K562 (cell line): ENCODE measurements at regions not wholly inside any gene's neighbourhood (a gene's known extent, or its start where the extent isn't known, plus 50 kb on each side); places are given as distances from the start of the nearest gene placed in this dataset.

Source experiments
- ATAC-seq: fragments of 200-7000 bp; cut with Tn5 transposase; 3 replicates; pipeline ENCODE4 v1.9.1; 2020; ENCODE audit warnings: moderate library complexity
- BruUV-seq: library from RNA; stranded (reverse); fragments of 400-500 nt; replicated peaks from 2 replicates; lab custom pipeline; 2021; lab: Mats Ljungman, UMichigan
- CTCF ChIA-PET: fragments of 300-600 bp; formaldehyde crosslinking; extraction: SDS; loops from one replicate; lab custom pipeline; 2021; ENCODE audit warnings: low intra/inter-chr PET ratio; lab: Yijun Ruan, JAX
- POLR2A ChIA-PET: fragments of 300-600, 350-650 bp; sonication (Branson Sonifier 250); formaldehyde crosslinking; extraction: SDS; loops from one replicate; lab custom pipeline; 2021; ENCODE audit warnings: antibody characterized with exemption, inconsistent platforms; lab: Yijun Ruan, JAX
- DNase-seq, 4 experiments: peaks; one replicate each; pipeline versions ENCODE4 v3.0.0 to v3.0.0-alpha.2; 2011 to 2018; ENCODE audit warnings: low spot score in 3 of 4, mixed read lengths in 3 of 4; ENCODE audit errors: extremely low read depth in 1 of 4
- FAIRE-seq: peaks from 2 replicates; lab custom pipeline; 2011; peaks lifted over from hg19 to GRCh38; lab: Jason Lieb, UNC
- H2AFZ ChIP-seq: 2 replicates; pipeline ENCODE4 v1.6.0; 2011; ENCODE audit warnings: low read depth, low read length, control low read depth, inconsistent platforms
- H3K27ac ChIP-seq: fragments of 200-600 bp; 3 replicates; pipeline ENCODE4 v1.8.0; 2011; ENCODE audit warnings: low read depth, mild to moderate bottlenecking, control low read depth, inconsistent platforms, low read length, moderate library complexity, mixed read lengths; ENCODE audit errors: extremely low read depth
- H3K27me3 ChIP-seq, 2 experiments: fragments of 300-600 bp in 1 of 2; 2 replicates in 1 of 2; 3 replicates in 1 of 2; pipeline versions ENCODE4 v1.6.0 to v1.8.0; 2011; ENCODE audit warnings: inconsistent platforms in 2 of 2, low read length in 2 of 2, mild to moderate bottlenecking in 1 of 2, mixed read lengths in 1 of 2, moderate library complexity in 1 of 2; ENCODE audit not compliant: control insufficient read depth in 2 of 2, insufficient read depth in 2 of 2
- H3K36me3 ChIP-seq: fragments of 300-600 bp; 3 replicates; pipeline ENCODE4 v1.8.0; 2011; ENCODE audit warnings: mild to moderate bottlenecking, low read length, inconsistent platforms; ENCODE audit not compliant: control insufficient read depth, insufficient read depth
- H3K4me1 ChIP-seq, 2 experiments: fragments of 200-600 bp in 1 of 2; replicated peaks in 1 of 2; 2 replicates in 1 of 2; 3 replicates in 1 of 2; pipeline versions ENCODE4 v1.5.1 to v1.8.0; 2011; ENCODE audit warnings: inconsistent platforms in 2 of 2, low read length in 2 of 2, mild to moderate bottlenecking in 1 of 2, mixed read lengths in 1 of 2, moderate library complexity in 1 of 2; ENCODE audit not compliant: control insufficient read depth in 2 of 2, insufficient read depth in 2 of 2
- H3K4me2 ChIP-seq: 2 replicates; pipeline ENCODE4 v1.6.1; 2011; ENCODE audit warnings: low read length, control low read depth, inconsistent platforms, mixed read lengths; ENCODE audit not compliant: insufficient read depth
- H3K4me3 ChIP-seq: fragments of 200-600 bp; sonication (generic), shearing (Covaris generic); 2 replicates; pipeline ENCODE4 v1.5.1; 2016; ENCODE audit warnings: control low read depth, inconsistent platforms
- H3K79me2 ChIP-seq: fragments of 200-600 bp; 3 replicates; pipeline ENCODE4 v1.8.0; 2011; ENCODE audit warnings: low read length, inconsistent platforms; ENCODE audit not compliant: control insufficient read depth, insufficient read depth
- H3K9ac ChIP-seq, 2 experiments: 2 replicates each; pipeline versions ENCODE4 v1.6.0 to v1.6.1; 2011; ENCODE audit warnings: low read depth in 2 of 2, low read length in 2 of 2, control low read depth in 1 of 2, inconsistent platforms in 1 of 2, mild to moderate bottlenecking in 1 of 2, mixed read lengths in 1 of 2; ENCODE audit not compliant: insufficient read depth in 1 of 2
- H3K9me1 ChIP-seq: one replicate; pipeline ENCODE4 v1.6.0; 2011; ENCODE audit warnings: inconsistent platforms, mild to moderate bottlenecking, low read length, moderate library complexity; ENCODE audit not compliant: control insufficient read depth, insufficient read depth
- H3K9me3 ChIP-seq: replicated peaks from 2 replicates; pipeline ENCODE4 v1.5.1; 2011; ENCODE audit warnings: low read depth, low read length, inconsistent platforms; ENCODE audit not compliant: control insufficient read depth, insufficient read depth
- H4K20me1 ChIP-seq: replicated peaks from 2 replicates; pipeline ENCODE4 v1.6.1; 2011; ENCODE audit warnings: low read length, inconsistent platforms, mixed read lengths; ENCODE audit not compliant: control insufficient read depth, insufficient read depth
- ARHGAP35 ChIP-seq: fragments of 450-650 bp; IDR thresholded peaks from 2 replicates; pipeline ENCODE4 v1.6.1; 2018; ENCODE audit not compliant: partially characterized antibody
- C11orf30 ChIP-seq: fragments of 450-650 bp; IDR thresholded peaks from 2 replicates; pipeline ENCODE4 v1.6.1; 2016; ENCODE audit warnings: low read depth, mild to moderate bottlenecking
- E2F3 ChIP-seq: fragments of 250-450 bp; sonication (Bioruptor Pico); IDR thresholded peaks from 2 replicates; pipeline ENCODE4 v1.4.0; 2020; ENCODE audit warnings: mild to moderate bottlenecking
- GTF2E2 ChIP-seq: fragments of 200-800 bp; sonication (Bioruptor generic); IDR thresholded peaks from 2 replicates; pipeline ENCODE4 v1.6.1; 2016; ENCODE audit warnings: missing genetic modification characterization, missing compliant biosample characterization
- MTA2 ChIP-seq: fragments of 450-650 bp; IDR thresholded peaks from 2 replicates; pipeline ENCODE4 v1.6.1; 2016; ENCODE audit warnings: low read depth
- NR2F6 ChIP-seq: fragments of 450-650 bp; formaldehyde crosslinking; IDR thresholded peaks from 2 replicates; pipeline ENCODE4 v1.4.0; 2020; ENCODE audit warnings: mild to moderate bottlenecking
- NR3C1 ChIP-seq: sonication (generic); formaldehyde crosslinking; IDR thresholded peaks from 2 replicates; pipeline ENCODE4 v1.8.1; 2022; ENCODE audit warnings: missing genetic modification reagents
- PHF21A ChIP-seq: fragments of 450-650 bp; IDR thresholded peaks from 2 replicates; pipeline ENCODE4 v1.6.1; 2017; ENCODE audit warnings: low read depth, borderline replicate concordance
- PRMT5 ChIP-seq: sonication (generic); formaldehyde crosslinking; IDR thresholded peaks from 2 replicates; pipeline ENCODE4 v1.5.0; 2020; ENCODE audit warnings: missing genetic modification reagents
- TEAD2 ChIP-seq: fragments of 450-650 bp; IDR thresholded peaks from 2 replicates; pipeline ENCODE4 v1.6.1; 2016; ENCODE audit warnings: missing genetic modification characterization, control low read depth, missing compliant biosample characterization
- ZNF282 ChIP-seq: sonication (generic); formaldehyde crosslinking; IDR thresholded peaks from 2 replicates; pipeline ENCODE4 v1.8.1; 2023; ENCODE audit warnings: missing genetic modification reagents
- ZNF644 ChIP-seq: fragments of 200-800 bp; sonication (Bioruptor generic); IDR thresholded peaks from 2 replicates; pipeline ENCODE4 v1.6.1; 2016; ENCODE audit warnings: low read depth, missing genetic modification characterization, missing compliant biosample characterization
- WGBS: fragments of 100-300 bp; shearing (Covaris generic); methylation state at CpG from one replicate; pipeline ENCODE4 v1.1.6; 2016; ENCODE audit warnings: low coverage, mixed read lengths; ENCODE audit not compliant: insufficient coverage; ENCODE audit errors: missing lambda C conversion rate; 5-methylcytosine and 5-hydroxymethylcytosine counted together
- in situ Hi-C: fragments of 300-500 bp; cut with MboI; formaldehyde crosslinking; loops from 4 replicates; pipeline ENCODE4 v1.15.0; 2018; ENCODE audit warnings: inconsistent platforms, mixed read lengths
- intact Hi-C: fragments of 100-400 bp; cut with micrococcal nuclease; formaldehyde crosslinking; loops from 2 replicates; pipeline ENCODE4 v1.14.2; 2022
- TF ChIP-seq, protein P1 (sequence below): fragments of 250-450 bp; sonication (Bioruptor Pico); IDR thresholded peaks from 2 replicates; pipeline ENCODE4 v1.8.0; 2022; ENCODE audit warnings: inconsistent platforms
- TF ChIP-seq, protein P2 (sequence below), 2 experiments: IDR thresholded peaks; 2 replicates each; pipeline ENCODE4 v1.6.1; 2011; ENCODE audit warnings: borderline replicate concordance in 1 of 2, control low read depth in 1 of 2, low read depth in 1 of 2, low read length in 1 of 2, mild to moderate bottlenecking in 1 of 2, mixed read lengths in 1 of 2, moderate library complexity in 1 of 2; ENCODE audit not compliant: insufficient read depth in 1 of 2, insufficient read length in 1 of 2, poor library complexity in 1 of 2, severe bottlenecking in 1 of 2; ENCODE audit errors: extremely low read depth in 1 of 2

DNA sequence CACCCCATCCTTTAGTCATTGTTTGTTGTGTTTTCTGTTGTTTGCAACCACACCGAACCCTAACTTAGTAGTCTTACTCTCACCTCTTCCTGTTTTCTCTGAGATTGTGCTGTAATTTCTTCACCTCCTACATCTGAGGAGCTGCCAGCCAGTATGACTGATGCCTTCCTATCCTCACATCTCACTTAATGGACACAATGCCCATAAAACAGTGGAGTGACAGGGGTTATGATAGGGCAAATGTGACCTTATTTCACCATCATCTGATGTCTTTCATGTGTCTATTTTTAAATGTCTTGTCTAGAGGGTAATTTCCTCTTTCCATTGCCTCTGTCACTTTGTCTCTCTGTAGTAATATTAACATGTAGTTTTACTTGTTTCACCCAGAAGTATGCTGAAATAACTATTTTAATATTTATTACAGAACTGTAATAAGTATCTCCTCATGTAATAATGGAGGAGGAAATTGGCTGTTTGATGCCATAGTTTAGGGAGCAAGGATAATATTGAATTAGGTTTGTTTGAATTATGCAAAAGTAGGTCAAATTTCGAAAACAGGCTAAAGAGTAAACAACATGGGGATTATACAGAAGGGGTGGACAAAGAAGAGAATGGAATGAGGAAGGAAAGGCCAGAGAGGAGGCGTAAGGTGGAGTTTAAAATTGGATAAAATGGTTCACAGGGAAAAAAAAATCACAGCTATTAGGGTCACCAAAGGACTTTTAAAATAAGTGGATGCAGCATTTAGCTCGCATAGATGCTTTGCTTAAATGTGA is 103.5 kb upstream of the SPRY2 start:
- no peak overlapping the region for H3K9ac ChIP-seq
- no peaks in the 10 kb centered on the region for H4K20me1 ChIP-seq
- FAIRE-seq (no peak), DNase-seq (no peak), ATAC-seq (no peak)
- POLR2A ChIA-PET: interaction anchor here (0.6 kb wide), 1 partner anchor 1901 kb away, joined by 3 read pairs; no protein-coding TSS in a partner anchor
- BruUV-seq: no TSS peak
- no peaks in the 10 kb centered on the region for H3K27me3 ChIP-seq
- intact Hi-C loops (no loop called here), in situ Hi-C loops (no loop called here)
- TF ChIP-seq, protein P1, sequence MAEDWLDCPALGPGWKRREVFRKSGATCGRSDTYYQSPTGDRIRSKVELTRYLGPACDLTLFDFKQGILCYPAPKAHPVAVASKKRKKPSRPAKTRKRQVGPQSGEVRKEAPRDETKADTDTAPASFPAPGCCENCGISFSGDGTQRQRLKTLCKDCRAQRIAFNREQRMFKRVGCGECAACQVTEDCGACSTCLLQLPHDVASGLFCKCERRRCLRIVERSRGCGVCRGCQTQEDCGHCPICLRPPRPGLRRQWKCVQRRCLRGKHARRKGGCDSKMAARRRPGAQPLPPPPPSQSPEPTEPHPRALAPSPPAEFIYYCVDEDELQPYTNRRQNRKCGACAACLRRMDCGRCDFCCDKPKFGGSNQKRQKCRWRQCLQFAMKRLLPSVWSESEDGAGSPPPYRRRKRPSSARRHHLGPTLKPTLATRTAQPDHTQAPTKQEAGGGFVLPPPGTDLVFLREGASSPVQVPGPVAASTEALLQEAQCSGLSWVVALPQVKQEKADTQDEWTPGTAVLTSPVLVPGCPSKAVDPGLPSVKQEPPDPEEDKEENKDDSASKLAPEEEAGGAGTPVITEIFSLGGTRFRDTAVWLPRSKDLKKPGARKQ (CRISPR knock-in tag): no peak
- TF ChIP-seq NR3C1 (CRISPR knock-in tag) (no peak), NR2F6 (CRISPR knock-in tag) (no peak), PHF21A (no peak), ARHGAP35 (no peak), GTF2E2 (tag) (no peak), TEAD2 (no peak), C11orf30 (no peak), MTA2 (no peak), ZNF282 (CRISPR knock-in tag) (no peak), E2F3 (CRISPR knock-in tag) (no peak), ZNF644 (no peak), PRMT5 (no peak)
- TF ChIP-seq, protein P2, sequence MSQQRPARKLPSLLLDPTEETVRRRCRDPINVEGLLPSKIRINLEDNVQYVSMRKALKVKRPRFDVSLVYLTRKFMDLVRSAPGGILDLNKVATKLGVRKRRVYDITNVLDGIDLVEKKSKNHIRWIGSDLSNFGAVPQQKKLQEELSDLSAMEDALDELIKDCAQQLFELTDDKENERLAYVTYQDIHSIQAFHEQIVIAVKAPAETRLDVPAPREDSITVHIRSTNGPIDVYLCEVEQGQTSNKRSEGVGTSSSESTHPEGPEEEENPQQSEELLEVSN (IDR thresholded peaks at IDR 0.05; ENCODE audit: borderline replicate concordance in 1 of 2, extremely low read depth in 1 of 2, insufficient read depth in 1 of 2, insufficient read length in 1 of 2, low read depth in 1 of 2, low read length in 1 of 2, poor library complexity in 1 of 2, severe bottlenecking in 1 of 2): no peak
- no peaks in the 10 kb centered on the region for H3K79me2 ChIP-seq
- no peak overlapping the region for H3K4me2 ChIP-seq
- H2AFZ ChIP-seq: no peak overlapping the region
- H3K27ac ChIP-seq: no peak overlapping the region
- no peaks in the 10 kb centered on the region for H3K4me1 ChIP-seq
- CTCF ChIA-PET: no interaction called here
- no peaks in the 10 kb centered on the region for H3K9me1 ChIP-seq
- no peaks in the 10 kb centered on the region for H3K9me3 ChIP-seq
- 0% methylated on average over 3 of the region's 4 CpGs for WGBS
- H3K36me3 ChIP-seq: no peaks in the 10 kb centered on the region
- H3K4me3 ChIP-seq: no peak overlapping the region
